ENCODE measurements at regions not wholly inside any gene's neighbourhood (a gene's known extent, or its start where the extent isn't known, plus 50 kb on each side); places are given as distances from the start of the nearest gene placed in this dataset.
A peak's percentile ranks its signal among the peaks of the same experiment; 100 is the strongest.

GRCh38 chr1:170240409-170240808, 94.7 kb downstream of the NTMT2 start:
- no peaks in the 10 kb centered on the region for H3K36me3 ChIP-seq (ENCODE audit: low read depth, missing control alignments)
- no peaks in the 10 kb centered on the region for H3K27me3 ChIP-seq
- H3K4me1 ChIP-seq: peaks cover 13% of the 10 kb centered on the region
- peak overlapping the region in 1 of 2 donors; percentile 33 for H3K27ac ChIP-seq
- no peak overlapping the region for H3K4me3 ChIP-seq
- intact Hi-C loops (cut with DNase I; ENCODE audit: low total_unique reads): no loop called here
- H3K9me3 ChIP-seq: no peaks in the 10 kb centered on the region
- DNase-seq: no peak
- WGBS, 2 donors: 58 to 73% methylated on average over 2 of the region's 2 CpGs
- no peak for TF ChIP-seq POLR2A (IDR thresholded peaks at IDR 0.05)
- TF ChIP-seq CTCF (IDR thresholded peaks at IDR 0.05): no peak

GRCh38 chr1:170241266-170241851, 95.6 kb downstream of the NTMT2 start:
- intact Hi-C loops (cut with DNase I; ENCODE audit: low total_unique reads): no loop called here
- 50 to 65% methylated on average over 7 of the region's 7 CpGs for WGBS, 2 donors
- H3K36me3 ChIP-seq (ENCODE audit: low read depth, missing control alignments): no peaks in the 10 kb centered on the region
- no peak for DNase-seq
- H3K4me1 ChIP-seq: peaks cover 13% of the 10 kb centered on the region
- TF ChIP-seq CTCF (IDR thresholded peaks at IDR 0.05): no peak
- no peak for TF ChIP-seq POLR2A (IDR thresholded peaks at IDR 0.05)
- H3K27me3 ChIP-seq: no peaks in the 10 kb centered on the region
- no peak overlapping the region for H3K4me3 ChIP-seq
- no peaks in the 10 kb centered on the region for H3K9me3 ChIP-seq
- peak overlapping the region in 1 of 2 donors; percentile 33 for H3K27ac ChIP-seq

- no peaks in the 10 kb centered on the region for H3K36me3 ChIP-seq (ENCODE audit: low read depth, missing control alignments)
- DNase-seq: no peak
- WGBS, 2 donors: 73 to 81% methylated on average over 5 of the region's 5 CpGs
- no peak overlapping the region for H3K27ac ChIP-seq
- H3K27me3 ChIP-seq: no peaks in the 10 kb centered on the region
- TF ChIP-seq CTCF (IDR thresholded peaks at IDR 0.05) (no peak), POLR2A (IDR thresholded peaks at IDR 0.05) (no peak)
- intact Hi-C loops (cut with DNase I; ENCODE audit: low total_unique reads): no loop called here
- H3K4me3 ChIP-seq: no peak overlapping the region
- no peaks in the 10 kb centered on the region for H3K9me3 ChIP-seq
- no peaks in the 10 kb centered on the region for H3K4me1 ChIP-seq
Measured at GRCh38 chr1:170247751-170248521, 102.2 kb downstream of the NTMT2 start.

- H3K27ac ChIP-seq: no peak overlapping the region
- TF ChIP-seq POLR2A (IDR thresholded peaks at IDR 0.05): no peak
- no peak for TF ChIP-seq CTCF (IDR thresholded peaks at IDR 0.05)
- no peaks in the 10 kb centered on the region for H3K4me1 ChIP-seq
- WGBS, 2 donors: 60 to 95% methylated on average over 5 to 19 of the region's 28 CpGs
- intact Hi-C loops (cut with DNase I; ENCODE audit: low total_unique reads): no loop called here
- no peak for DNase-seq
- no peak overlapping the region for H3K4me3 ChIP-seq
- no peaks in the 10 kb centered on the region for H3K27me3 ChIP-seq
- H3K36me3 ChIP-seq (ENCODE audit: low read depth, missing control alignments): no peaks in the 10 kb centered on the region
- no peaks in the 10 kb centered on the region for H3K9me3 ChIP-seq
Measured at GRCh38 chr1:170250531-170251276, 104.9 kb downstream of the NTMT2 start.
